Right atrium auricular region (tissue), 2 donors: ENCODE measurements at regions not wholly inside any gene's neighbourhood (a gene's known extent, or its start where the extent isn't known, plus 50 kb on each side); places are given as distances from the start of the nearest gene placed in this dataset.
A peak's percentile ranks its signal among the peaks of the same experiment; 100 is the strongest.

Source experiments
- DNase-seq: peaks from one replicate; pipeline ENCODE4 v3.0.0-alpha.2; 2019; ENCODE audit warnings: low spot score
- H3K27ac ChIP-seq, 2 donors: fragments of 200-600 bp; sonication (generic); 1 replicate in 1 of 2; 2 replicates in 1 of 2; pipeline ENCODE4 v1.5.1; 2016 to 2019
- H3K27me3 ChIP-seq, 2 donors: fragments of 200-600 bp; sonication (generic); one replicate each; pipeline versions ENCODE4 v1.5.1 to v1.6.0; 2017 to 2019
- H3K36me3 ChIP-seq: fragments of 200-600 bp; sonication (generic); one replicate; pipeline ENCODE4 v1.5.1; 2016
- H3K4me1 ChIP-seq, 2 donors: fragments of 200-600 bp; sonication (generic); one replicate each; pipeline versions ENCODE4 v1.5.1 to v1.6.0; 2017 to 2019
- H3K4me3 ChIP-seq, 2 donors: fragments of 200-600 bp; sonication (generic); 1 replicate in 1 of 2; 2 replicates in 1 of 2; pipeline ENCODE4 v1.5.1; 2017 to 2019; ENCODE audit warnings: mild to moderate bottlenecking in 1 of 2, moderate library complexity in 1 of 2
- H3K9me3 ChIP-seq, 2 donors: fragments of 200-600 bp; sonication (generic); one replicate each; pipeline ENCODE4 v1.5.1; 2019
- TF ChIP-seq, protein P1 (sequence below), 2 donors: fragments of 200-600 bp; sonication (generic); IDR thresholded peaks; one replicate each; pipeline ENCODE4 v1.5.1; 2019; ENCODE audit warnings: antibody characterized with exemption in 2 of 2

DNA sequence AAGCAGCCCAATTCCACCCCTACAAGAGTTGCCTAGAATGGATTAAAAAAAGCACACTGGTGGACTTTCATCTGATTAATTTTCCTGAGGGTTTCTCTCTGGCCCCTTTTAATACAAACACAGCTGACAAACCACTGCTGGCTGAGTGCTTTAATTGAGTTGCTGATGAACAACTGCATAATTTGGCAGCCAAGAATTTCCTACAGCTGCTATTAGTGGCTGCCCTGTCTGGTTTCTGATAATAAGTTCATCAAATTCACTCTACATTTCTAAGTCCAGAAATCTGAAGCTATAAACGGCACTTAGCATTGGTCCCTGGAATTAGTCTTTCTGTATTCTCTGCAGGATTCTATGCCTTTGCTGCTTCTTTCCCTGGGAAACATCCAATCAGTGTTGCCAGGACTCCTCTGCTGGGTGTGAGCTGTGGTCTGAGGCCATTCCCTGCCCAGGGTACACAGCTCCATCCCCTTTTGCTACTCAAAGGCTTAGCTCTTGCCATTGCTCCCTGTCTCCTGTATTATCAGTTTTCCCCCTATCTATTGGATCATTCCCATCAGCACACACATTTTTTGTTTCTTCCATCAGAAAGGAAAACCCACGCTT is 110.6 kb downstream of the LSM5 start:
- Histone ChIP-seq H3K27ac (no peak overlapping the region), H3K4me3 (no peak overlapping the region), H3K36me3 (no peaks in the 10 kb centered on the region), H3K9me3 (no peaks in the 10 kb centered on the region), H3K4me1 (no peaks in the 10 kb centered on the region), H3K27me3 (no peaks in the 10 kb centered on the region)
- TF ChIP-seq, protein P1, sequence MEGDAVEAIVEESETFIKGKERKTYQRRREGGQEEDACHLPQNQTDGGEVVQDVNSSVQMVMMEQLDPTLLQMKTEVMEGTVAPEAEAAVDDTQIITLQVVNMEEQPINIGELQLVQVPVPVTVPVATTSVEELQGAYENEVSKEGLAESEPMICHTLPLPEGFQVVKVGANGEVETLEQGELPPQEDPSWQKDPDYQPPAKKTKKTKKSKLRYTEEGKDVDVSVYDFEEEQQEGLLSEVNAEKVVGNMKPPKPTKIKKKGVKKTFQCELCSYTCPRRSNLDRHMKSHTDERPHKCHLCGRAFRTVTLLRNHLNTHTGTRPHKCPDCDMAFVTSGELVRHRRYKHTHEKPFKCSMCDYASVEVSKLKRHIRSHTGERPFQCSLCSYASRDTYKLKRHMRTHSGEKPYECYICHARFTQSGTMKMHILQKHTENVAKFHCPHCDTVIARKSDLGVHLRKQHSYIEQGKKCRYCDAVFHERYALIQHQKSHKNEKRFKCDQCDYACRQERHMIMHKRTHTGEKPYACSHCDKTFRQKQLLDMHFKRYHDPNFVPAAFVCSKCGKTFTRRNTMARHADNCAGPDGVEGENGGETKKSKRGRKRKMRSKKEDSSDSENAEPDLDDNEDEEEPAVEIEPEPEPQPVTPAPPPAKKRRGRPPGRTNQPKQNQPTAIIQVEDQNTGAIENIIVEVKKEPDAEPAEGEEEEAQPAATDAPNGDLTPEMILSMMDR (IDR thresholded peaks at IDR 0.05) = no peak
- DNase-seq = no peak

DNA sequence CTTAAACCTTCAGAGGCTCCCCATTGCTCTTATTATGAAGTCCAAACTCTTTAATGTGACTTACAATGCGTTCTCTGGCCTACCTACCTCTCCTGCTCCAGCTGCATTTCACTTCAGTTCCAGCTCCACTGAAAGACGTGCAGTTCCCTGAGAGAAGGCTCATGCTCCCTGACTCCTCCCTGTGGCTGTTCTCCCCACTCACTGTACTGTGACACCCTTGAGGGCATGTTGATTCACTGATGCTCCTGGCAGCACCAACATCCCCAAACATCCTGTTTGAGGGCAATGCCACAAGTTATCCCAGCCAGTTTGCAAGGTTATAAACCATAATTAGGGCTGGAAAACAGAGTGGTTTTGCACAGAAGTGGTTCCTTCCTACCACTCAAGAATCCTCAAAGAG is 111.2 kb downstream of the LSM5 start:
- H3K27me3 ChIP-seq = no peaks in the 10 kb centered on the region
- DNase-seq = no peak
- H3K9me3 ChIP-seq = no peaks in the 10 kb centered on the region
- no peak overlapping the region for H3K4me3 ChIP-seq
- H3K36me3 ChIP-seq = no peaks in the 10 kb centered on the region
- H3K4me1 ChIP-seq = no peaks in the 10 kb centered on the region
- no peak overlapping the region for H3K27ac ChIP-seq
- TF ChIP-seq, protein P1 (IDR thresholded peaks at IDR 0.05) = no peak

- H3K27ac ChIP-seq = no peak overlapping the region
- H3K4me3 ChIP-seq = no peak overlapping the region
- H3K4me1 ChIP-seq = no peaks in the 10 kb centered on the region
- TF ChIP-seq, protein P1 (IDR thresholded peaks at IDR 0.05) = no peak
- no peaks in the 10 kb centered on the region for H3K36me3 ChIP-seq
- H3K9me3 ChIP-seq = peaks cover 4 to 27% of the 10 kb centered on the region in 2 donors
- no peaks in the 10 kb centered on the region for H3K27me3 ChIP-seq
- no peak for DNase-seq
Observed at GRCh38 chr7:32364581-32364980, 125.6 kb downstream of the LSM5 start.

GRCh38 chr7:32360127-32360526 is 130.1 kb downstream of the LSM5 start:
- Histone ChIP-seq H3K27me3 (no peaks in the 10 kb centered on the region), H3K4me3 (no peak overlapping the region), H3K27ac (no peak overlapping the region), H3K36me3 (no peaks in the 10 kb centered on the region), H3K4me1 (no peaks in the 10 kb centered on the region), H3K9me3 (no peaks in the 10 kb centered on the region)
- TF ChIP-seq, protein P1 (IDR thresholded peaks at IDR 0.05) = no peak
- no peak for DNase-seq

DNA sequence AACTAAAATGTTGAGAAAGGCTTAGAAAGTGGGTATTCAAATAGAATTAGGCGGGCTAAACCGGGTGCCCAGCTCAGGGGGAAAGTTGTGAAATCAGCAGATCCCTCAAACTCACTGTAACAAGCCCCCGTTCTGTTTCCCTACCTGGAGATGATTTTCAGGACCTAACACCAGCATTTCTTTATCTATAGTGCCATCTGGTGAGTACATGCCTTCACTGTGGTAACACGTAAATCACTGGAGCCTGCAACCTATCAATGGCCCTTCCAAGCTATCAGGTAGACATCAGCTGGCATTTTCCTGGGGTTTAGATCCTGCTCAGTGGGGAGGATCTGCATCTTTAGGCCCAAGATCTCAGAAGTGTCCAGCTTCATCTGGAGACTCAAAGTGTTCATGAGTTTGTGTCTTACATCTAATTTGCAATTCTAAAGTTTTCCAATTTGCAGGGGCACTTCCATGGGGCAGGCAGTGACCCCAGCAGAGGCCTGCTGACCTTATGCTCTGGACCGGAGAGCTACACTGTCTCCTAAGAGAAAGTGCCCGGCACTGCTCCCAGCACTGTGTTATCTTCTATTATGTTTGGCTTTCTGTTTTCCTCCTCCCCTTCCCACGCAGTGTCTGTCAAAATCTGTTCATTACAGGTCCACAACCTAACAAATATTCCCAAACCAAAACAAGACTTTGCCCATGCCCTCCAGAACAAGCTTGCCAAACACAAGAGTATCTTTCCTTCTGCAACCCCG is 132.5 kb downstream of the LSM5 start:
- TF ChIP-seq, protein P1 (IDR thresholded peaks at IDR 0.05) = peak in 1 of 2 donors; percentile 20
- Histone ChIP-seq H3K36me3 (no peaks in the 10 kb centered on the region), H3K9me3 (no peaks in the 10 kb centered on the region), H3K4me3 (no peak overlapping the region), H3K27ac (no peak overlapping the region), H3K27me3 (no peaks in the 10 kb centered on the region), H3K4me1 (no peaks in the 10 kb centered on the region)
- no peak for DNase-seq
